Loucy (cell line): ENCODE measurements at regions not wholly inside any gene's neighbourhood (a gene's known extent, or its start where the extent isn't known, plus 50 kb on each side); places are given as distances from the start of the nearest gene placed in this dataset.

Experiments
- H2AFZ ChIP-seq: fragments of 200-600 bp; sonication (generic); 2 replicates; pipeline ENCODE4 v1.6.0; 2016; ENCODE audit warnings: antibody characterized with exemption, mild to moderate bottlenecking, low read length, moderate library complexity
- H3F3A ChIP-seq: fragments of 200-600 bp; 2 replicates; pipeline ENCODE4 v1.6.0; 2016; ENCODE audit warnings: antibody characterized with exemption, low read depth, mild to moderate bottlenecking
- H3K27me3 ChIP-seq: fragments of 200-600 bp; sonication (generic); 2 replicates; pipeline ENCODE4 v1.6.1; 2014; ENCODE audit warnings: low read length, mild to moderate bottlenecking; ENCODE audit not compliant: insufficient read depth, poor library complexity, severe bottlenecking
- H3K36me3 ChIP-seq: fragments of 200-600 bp; sonication (generic); 2 replicates; pipeline ENCODE4 v1.6.1; 2016; ENCODE audit warnings: low read length; ENCODE audit not compliant: insufficient read depth
- H3K4me1 ChIP-seq: fragments of 200-600 bp; sonication (generic); 2 replicates; pipeline ENCODE4 v1.5.1; 2014; ENCODE audit warnings: low read length, mild to moderate bottlenecking; ENCODE audit not compliant: insufficient read depth, poor library complexity, severe bottlenecking
- H3K4me2 ChIP-seq: fragments of 200-600 bp; sonication (generic); 2 replicates; pipeline ENCODE4 v1.6.0; 2014; ENCODE audit warnings: antibody characterized with exemption, low read length, low read depth, mild to moderate bottlenecking; ENCODE audit not compliant: poor library complexity, severe bottlenecking
- H3K4me3 ChIP-seq: fragments of 200-600 bp; sonication (generic); 2 replicates; pipeline ENCODE4 v1.5.1; 2014; ENCODE audit warnings: low read length, mild to moderate bottlenecking, mixed read lengths; ENCODE audit not compliant: poor library complexity, severe bottlenecking
- H3K79me2 ChIP-seq: fragments of 200-600 bp; sonication (generic); 2 replicates; pipeline ENCODE4 v1.6.1; 2014; ENCODE audit warnings: low read length; ENCODE audit not compliant: insufficient read depth
- H3K9ac ChIP-seq: fragments of 200-600 bp; sonication (generic); 2 replicates; pipeline ENCODE4 v1.6.0; 2014; ENCODE audit warnings: mild to moderate bottlenecking, low read depth, low read length, moderate library complexity; ENCODE audit not compliant: poor library complexity, severe bottlenecking
- H3K9me2 ChIP-seq: fragments of 200-600 bp; sonication (generic); replicated peaks from 2 replicates; pipeline ENCODE4 v1.6.1; 2016; ENCODE audit warnings: low read depth, low read length, mixed read lengths
- H3K9me3 ChIP-seq: fragments of 200-600 bp; sonication (generic); 2 replicates; pipeline ENCODE4 v1.6.1; 2014; ENCODE audit warnings: mild to moderate bottlenecking, antibody characterized with exemption, low read length, low read depth; ENCODE audit not compliant: insufficient read depth
- H4K20me1 ChIP-seq: fragments of 200-600 bp; sonication (generic); 2 replicates; pipeline ENCODE4 v1.6.0; 2014; ENCODE audit warnings: antibody characterized with exemption, low read length, mild to moderate bottlenecking; ENCODE audit not compliant: insufficient read depth, poor library complexity, severe bottlenecking
- CTCF ChIP-seq: fragments of 200-600 bp; sonication (generic); conservative IDR thresholded peaks from 2 replicates; pipeline ENCODE4 v1.5.1; 2014; ENCODE audit warnings: mild to moderate bottlenecking, antibody characterized with exemption, low read length
- EZH2phosphoT487 ChIP-seq: fragments of 200-600 bp; IDR thresholded peaks from 2 replicates; pipeline ENCODE4 v1.6.1; 2018; ENCODE audit warnings: antibody characterized with exemption, mild to moderate bottlenecking, moderate library complexity, borderline replicate concordance

GRCh38 chr4:111596491-111596890 lies 548.8 kb upstream of the FAM241A start:
- H3K4me3 ChIP-seq: no peak overlapping the region
- H2AFZ ChIP-seq: no peak overlapping the region
- H3K4me2 ChIP-seq: no peak overlapping the region
- H3K9me2 ChIP-seq: no peaks in the 10 kb centered on the region
- TF ChIP-seq CTCF: no peak
- TF ChIP-seq EZH2phosphoT487: no peak
- H3K9me3 ChIP-seq: no peaks in the 10 kb centered on the region
- no peaks in the 10 kb centered on the region for H3K27me3 ChIP-seq
- no peak overlapping the region for H3K9ac ChIP-seq
- H3F3A ChIP-seq: no peaks in the 10 kb centered on the region
- no peaks in the 10 kb centered on the region for H3K36me3 ChIP-seq
- no peaks in the 10 kb centered on the region for H3K4me1 ChIP-seq
- H4K20me1 ChIP-seq: no peaks in the 10 kb centered on the region
- H3K79me2 ChIP-seq: no peaks in the 10 kb centered on the region

GRCh38 chr4:111601671-111602070 lies 543.6 kb upstream of the FAM241A start:
- TF ChIP-seq CTCF (no peak), EZH2phosphoT487 (no peak)
- Histone ChIP-seq H2AFZ (no peak overlapping the region), H3K9me3 (no peaks in the 10 kb centered on the region), H3K9me2 (no peaks in the 10 kb centered on the region), H3K4me1 (no peaks in the 10 kb centered on the region), H3K4me3 (no peak overlapping the region), H3K27me3 (no peaks in the 10 kb centered on the region), H3F3A (no peaks in the 10 kb centered on the region), H3K4me2 (no peak overlapping the region), H3K36me3 (no peaks in the 10 kb centered on the region), H4K20me1 (no peaks in the 10 kb centered on the region), H3K79me2 (no peaks in the 10 kb centered on the region), H3K9ac (no peak overlapping the region)

- Histone ChIP-seq H3K4me2 (no peak overlapping the region), H3K79me2 (no peaks in the 10 kb centered on the region), H3K9ac (no peak overlapping the region), H3K9me3 (no peaks in the 10 kb centered on the region), H3K4me1 (no peaks in the 10 kb centered on the region), H3K27me3 (no peaks in the 10 kb centered on the region), H3K4me3 (no peak overlapping the region), H3F3A (no peaks in the 10 kb centered on the region), H3K36me3 (no peaks in the 10 kb centered on the region), H4K20me1 (no peaks in the 10 kb centered on the region), H2AFZ (no peak overlapping the region), H3K9me2 (no peaks in the 10 kb centered on the region)
- TF ChIP-seq CTCF (peak; percentile 51), EZH2phosphoT487 (no peak)
Measured at GRCh38 chr4:111602848-111603247, 542.4 kb upstream of the FAM241A start.
